NCI-H82 treated with DMSO at 0.1 percent for 48 hours (cell line): ENCODE measurements at regions not wholly inside any gene's neighbourhood (a gene's known extent, or its start where the extent isn't known, plus 50 kb on each side); places are given as distances from the start of the nearest gene placed in this dataset.

ENCODE experiments used
- DNase-seq: peaks from one replicate; lab custom pipeline; 2025; ENCODE audit not compliant: unreplicated experiment; lab: John Stamatoyannopoulos, UW

DNA sequence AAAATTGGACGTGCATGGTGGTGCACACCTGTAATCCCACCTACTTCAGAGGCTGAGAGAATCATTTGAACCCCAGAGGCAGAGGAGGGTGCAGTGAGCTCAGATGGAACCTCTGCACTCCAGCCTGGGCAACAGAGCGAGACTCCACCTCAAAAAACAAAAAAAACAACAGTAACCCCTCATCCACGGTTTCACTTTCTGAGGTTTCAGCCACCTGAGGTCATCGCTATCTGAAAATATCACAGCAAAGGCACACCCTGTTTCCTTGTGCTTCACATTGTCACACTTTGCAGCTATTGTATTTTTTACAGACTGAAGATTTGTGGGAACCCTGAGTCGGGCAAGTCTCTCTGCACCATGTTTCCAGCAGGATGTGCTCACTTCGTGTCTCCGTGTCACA is 54.1 kb upstream of the FOXQ1 start:
- no peak for DNase-seq

DNA sequence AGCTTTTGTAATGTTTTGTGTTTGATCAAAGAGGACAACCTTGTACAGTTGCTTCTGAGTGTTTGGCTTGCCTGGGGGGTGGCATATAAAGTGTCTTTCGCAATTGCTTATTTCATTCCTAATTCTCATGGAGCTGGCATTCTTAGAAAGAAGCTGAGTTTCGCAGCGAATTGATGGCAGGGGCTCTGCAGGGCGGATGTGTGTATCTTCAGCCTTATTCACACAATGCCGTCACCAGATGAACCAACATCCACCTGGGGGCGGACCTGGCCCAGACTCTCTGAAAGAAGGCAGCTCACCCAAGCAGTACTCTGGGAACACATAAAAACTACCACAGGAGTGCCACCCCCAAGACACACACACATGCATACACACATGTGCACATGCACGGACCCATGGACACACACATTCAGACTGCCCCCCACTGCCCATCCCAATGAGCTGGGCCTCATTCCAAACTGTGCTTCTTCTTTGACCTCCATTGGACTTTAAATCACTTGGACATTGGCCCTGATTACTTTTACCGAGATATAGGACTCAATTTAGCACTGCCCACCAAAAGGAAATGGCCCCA is 55.4 kb upstream of the FOXQ1 start:
- DNase-seq, result no peak

DNA sequence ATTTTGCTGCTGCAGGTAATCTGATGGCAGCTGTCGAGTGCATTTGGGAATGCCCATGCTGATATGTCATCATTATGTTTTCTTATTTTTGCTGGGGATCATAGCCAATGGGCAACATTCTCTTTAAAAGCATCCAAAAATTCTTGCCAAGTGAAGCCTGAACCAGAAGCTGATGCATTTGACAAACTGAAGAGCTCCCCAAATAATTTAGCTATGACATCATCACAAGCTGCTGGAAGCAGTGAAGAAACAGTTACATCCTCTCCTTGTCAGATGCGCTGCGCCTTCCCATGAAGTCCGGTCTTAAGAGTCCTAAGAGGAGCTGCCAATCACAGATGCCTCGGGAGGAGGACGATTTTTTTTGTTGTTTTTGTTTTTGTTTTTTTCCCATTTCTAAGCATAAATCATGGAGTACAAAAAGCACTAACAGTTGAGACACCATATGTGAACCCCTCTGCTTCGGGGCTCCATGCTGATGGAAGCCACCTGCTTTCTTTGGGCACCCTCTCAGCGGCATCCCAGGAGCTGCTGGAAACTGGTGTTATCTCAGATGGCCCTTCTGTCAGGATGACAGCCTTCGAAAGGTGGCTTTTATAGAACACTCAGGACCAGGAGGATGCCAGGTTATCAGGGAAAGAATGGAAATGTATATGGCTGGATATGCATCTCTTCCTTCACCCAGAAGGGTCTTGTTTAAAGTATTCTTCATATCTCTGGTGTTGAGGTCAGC is 56.1 kb upstream of the FOXQ1 start:
- no peak for DNase-seq

DNA sequence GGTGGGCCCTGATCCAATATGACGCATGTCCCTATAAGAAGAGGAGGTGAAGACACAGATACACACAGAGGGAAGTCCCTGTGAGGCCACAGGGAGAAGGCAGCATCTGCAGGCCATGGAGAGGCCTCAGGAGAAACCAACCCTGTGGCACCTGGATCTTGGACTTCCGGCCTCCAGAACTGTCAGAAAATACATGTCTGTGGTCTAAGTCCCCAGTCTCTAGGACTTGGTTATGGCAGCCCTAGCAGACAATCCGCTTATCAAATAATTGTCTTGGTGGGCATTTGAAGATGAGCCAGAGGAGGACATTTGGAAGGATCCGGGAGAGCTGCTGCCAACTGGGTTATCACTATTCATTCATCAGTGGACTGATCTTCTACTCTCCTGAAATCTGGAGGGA is 57.6 kb upstream of the FOXQ1 start:
- DNase-seq, result no peak

DNA sequence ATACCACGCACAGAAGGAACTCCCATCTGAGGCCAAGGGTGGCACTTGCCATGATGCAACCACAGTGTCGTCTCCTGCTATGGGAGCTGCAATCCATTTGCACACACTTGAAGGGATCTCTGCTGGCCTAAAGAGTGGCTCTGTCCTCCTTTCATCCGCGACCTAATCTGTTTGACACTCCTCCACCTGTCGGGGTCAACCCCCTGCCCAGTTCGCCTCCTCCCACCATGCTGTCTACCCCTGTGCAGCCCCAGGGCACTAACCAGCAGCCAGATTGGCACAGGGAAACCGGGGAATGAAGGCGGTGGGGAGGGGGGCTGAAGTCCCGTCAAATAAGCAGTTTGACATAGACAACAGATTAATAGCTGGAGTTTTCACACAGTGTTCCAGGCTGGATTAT is 58.1 kb upstream of the FOXQ1 start:
- no peak for DNase-seq

DNA sequence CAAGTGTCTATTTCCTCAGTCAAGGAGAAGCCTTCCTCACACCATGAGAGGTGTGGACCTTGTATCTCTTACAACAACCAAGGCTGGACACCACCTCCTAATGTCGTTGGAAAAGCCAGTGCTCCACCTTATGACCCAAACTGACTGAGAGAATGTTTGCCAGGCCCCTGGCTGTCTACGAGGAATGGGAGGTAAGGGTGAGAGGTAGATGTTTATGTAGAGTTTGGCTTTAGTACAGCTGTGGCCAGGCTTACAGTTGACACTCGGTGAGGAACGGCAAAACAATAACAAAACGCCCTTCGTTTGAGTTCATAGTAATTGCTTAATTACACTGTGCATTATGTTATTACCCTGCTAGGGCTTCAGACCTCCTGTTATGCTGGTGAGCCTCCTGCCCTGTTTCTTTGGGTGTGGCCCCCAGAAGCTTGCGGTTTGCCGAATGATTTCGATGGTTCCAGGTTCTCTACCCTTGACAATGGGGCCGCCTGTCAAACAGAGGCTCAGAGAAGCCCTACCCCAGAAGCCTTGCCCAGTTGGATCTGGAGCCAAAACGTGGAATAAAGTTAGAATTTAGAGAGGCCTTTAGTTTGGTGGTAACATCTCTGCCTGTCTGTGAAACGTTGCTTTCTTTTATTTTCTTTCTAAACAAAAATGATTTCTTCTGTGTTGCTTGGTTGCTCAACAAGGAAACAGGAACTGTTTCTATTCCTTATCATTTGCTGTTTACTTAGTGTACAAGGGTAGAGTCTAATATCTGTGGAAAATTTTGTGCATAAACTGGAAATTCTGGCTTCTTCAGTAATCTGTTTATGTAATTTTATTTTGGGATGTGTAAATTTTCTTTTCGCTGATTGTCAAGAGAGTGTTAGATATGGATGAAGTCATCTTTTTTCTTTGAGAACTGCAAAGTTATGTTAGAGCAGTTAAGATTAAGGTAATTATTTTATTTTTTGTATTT is 60.4 kb upstream of the FOXQ1 start:
- DNase-seq, result no peak

DNA sequence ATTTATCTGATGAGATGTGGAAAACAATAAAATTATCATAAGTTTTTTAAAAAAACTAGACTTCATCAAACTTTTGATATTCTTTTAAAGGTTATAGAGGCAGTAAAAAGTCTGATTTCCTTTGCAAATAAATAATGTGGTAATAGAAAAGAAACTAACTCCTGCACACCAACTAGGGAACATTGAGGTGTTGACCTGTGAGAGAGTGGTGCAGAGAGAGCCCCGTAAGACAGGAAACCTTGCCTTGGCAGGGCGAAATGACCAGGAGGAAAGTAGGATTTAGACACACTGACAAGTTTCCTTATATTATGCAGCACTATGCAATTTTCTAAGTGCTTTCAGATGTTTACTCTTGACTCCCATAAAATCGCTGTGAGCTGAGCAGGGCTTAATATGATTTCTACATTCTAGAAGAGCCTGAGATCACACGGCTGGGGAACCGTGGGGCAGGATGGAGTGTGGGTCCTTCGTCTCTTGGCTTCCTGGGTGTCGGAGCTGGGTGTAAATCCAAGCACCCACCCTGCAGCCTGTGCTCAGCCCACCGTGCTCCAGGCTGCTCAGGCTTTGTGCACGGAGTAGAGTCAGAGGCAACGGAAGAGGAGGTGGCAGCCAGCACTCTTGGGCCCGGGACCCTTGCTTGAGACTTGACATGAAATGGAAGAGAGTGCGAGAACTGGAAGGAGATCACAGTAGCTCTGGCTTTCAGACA is 61.3 kb upstream of the FOXQ1 start:
- no peak for DNase-seq

DNA sequence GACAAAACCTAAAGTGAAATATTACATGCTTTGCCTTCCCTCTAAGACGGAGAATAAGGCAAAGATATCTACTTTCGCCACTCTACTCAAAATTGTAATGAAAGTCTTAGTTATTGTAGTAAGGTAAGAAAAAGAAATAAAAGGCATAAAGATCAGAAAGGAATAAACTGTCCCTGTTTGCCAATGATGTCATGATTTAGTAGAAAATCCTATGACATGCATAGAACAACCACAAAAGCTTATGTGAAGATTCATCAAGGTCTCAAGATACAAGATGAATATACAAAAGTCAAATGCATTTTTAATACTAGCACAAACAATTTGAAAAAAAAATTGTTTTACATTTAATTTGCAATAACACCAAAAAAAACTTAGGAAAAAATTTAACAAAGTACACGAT is 64.0 kb upstream of the FOXQ1 start:
- no peak for DNase-seq

DNA sequence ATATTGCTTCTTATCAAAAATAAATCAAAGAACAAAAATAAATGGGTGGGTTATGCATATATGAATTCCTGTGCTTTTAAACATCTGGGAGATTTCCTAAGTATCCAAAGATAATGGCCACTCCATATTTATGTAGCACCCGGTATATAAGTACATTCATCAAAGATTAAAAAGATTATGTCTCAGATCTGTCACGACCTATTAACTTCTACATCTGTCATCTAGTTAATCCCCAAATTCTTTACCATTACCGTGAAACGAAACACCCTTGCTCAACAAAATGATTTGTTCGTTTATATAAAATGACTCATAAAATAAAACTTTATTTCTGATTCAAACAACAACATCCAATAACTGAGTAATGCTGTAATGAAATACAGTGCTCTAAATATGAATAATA is 64.8 kb upstream of the FOXQ1 start:
- DNase-seq, result peak; percentile 68

DNA sequence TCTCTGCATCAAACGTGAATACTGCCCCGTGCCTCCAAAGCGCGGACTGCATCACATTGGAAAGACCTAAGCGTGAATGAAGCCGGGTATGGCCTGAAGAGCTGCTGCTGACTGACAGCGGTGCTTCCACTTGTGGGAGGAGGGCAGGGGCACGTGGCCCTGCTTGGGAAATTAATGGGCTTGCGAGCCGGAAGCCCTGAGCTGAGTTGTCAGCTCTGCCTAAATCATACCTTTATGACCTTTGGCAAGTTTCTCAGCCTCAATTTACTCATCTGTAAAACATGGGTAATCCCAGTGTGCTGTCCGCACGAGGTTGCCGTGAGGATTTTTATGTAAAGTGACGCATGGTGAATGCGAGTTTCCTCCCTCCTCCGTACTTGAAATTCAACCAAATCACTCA is 67.0 kb upstream of the FOXQ1 start:
- DNase-seq, result no peak

DNA sequence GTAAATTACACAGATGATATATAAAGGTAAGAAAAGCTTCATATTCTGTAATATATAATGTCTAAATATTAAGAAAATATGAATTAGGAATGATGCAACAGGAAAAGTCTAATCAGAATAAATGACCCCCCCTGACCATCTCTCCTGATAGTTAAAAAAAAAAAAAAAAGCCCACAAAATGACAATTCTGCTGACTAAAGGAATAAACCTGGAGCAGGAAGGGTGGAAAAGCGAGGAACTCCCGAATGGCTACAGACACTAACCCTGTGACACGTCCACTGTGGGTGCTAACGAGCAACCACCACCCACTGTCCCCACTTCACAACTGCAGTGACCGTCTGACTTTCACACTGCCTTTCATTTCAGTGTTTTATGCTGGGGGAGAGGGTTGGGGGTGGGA is 67.6 kb upstream of the FOXQ1 start:
- no peak for DNase-seq

DNA sequence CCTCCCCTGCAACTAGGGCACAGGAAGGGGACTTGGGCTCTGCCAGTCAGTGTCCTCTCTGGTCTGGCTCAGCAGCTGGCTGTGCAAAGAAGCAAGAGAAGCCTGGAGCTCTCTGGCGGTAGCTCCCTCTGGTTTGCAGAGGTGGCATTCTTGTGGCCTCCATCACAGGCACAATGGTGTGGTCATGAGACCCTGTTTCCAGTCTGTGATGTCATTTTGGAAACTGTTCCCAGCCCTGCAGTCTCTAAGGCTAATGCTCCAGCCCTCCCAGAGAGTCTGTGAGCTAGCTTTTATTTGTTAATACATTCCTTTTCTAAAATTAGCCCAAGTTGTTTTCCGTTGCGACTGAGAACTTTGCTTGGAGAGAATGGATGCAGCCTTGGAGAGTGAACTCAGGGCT is 69.5 kb upstream of the FOXQ1 start:
- DNase-seq, result no peak

DNA sequence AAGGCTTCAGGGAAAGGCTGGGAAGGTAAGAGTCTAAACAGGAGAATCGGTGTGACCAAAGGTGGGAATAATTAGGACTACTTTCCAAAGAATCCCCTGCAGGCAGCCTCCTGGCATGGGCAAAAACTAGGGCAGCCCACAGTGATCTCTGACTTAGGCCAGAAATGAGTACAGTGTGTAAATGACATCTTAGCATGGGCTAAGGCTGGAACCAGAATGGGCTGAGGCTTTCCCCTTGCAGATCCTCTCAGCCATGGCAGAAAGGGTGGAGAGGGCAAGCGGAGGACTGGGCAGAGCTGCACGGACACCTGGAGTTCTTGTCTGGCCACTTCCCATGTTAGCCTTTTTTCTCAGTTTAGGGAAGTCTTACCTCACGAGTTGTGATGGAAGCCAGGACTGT is 69.9 kb upstream of the FOXQ1 start:
- no peak for DNase-seq

DNA sequence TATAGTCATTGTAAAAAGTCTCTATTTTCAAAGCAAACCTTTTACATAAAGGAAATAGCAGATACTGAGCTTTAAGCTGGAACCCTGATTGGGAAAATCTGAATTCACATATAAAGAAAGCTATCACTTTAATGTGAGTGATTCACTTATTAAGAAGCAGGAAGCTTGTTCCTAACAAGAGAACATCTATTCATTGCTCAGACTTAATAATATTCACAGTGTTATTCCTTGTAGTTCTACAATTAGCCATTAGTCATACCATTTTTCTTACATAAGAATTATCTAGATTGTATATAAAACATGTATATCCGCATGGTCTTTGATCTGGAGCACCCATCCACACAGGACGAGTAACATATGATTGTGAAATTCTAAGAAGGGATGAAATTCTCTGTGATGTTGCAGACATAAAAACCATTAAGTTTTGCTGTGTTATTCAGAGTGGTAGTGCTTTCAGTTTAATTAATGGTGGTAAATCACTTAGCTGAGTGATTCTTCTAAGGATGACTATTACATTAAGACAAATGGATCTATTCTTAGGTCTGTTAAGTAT is 71.1 kb upstream of the FOXQ1 start:
- no peak for DNase-seq

DNA sequence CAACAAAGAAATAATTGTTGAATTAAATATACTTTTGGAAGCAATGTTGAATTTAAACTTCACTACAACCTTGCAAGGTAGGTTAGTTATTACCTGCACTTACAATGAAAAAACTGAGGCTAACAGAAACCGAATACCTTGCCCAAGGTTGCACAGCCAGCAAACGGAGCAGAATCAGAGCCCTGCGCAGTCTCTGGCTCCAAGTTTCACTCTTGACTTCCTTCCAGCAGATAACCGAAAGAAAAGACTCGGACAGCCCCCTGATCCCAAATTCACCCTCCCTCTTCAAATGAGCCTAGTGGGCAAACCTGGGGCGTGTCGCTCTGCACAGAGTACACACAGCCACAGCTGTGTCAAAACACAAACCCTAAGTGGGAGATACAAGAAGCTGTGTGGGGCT is 72.1 kb upstream of the FOXQ1 start:
- DNase-seq, result no peak

DNA sequence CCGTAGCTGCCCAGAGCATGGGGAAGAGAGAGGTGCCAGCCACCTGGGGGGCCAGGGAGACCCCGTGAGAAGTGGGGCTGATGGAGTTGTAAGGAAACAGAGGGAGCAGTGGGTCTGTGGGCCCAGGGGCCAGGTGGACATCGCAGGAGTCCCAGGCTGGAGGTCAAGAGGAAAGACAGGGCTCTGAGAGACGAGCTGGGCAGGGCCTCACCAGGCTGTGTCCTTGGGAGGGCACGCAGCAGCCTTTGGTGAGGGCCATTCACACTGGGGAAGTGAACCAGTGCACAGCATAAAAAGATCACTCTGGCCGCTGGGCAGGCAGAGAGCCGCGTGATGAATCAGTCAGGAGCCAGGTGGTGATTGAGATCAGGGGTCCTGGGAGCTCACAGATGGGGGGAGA is 73.9 kb upstream of the FOXQ1 start:
- no peak for DNase-seq

DNA sequence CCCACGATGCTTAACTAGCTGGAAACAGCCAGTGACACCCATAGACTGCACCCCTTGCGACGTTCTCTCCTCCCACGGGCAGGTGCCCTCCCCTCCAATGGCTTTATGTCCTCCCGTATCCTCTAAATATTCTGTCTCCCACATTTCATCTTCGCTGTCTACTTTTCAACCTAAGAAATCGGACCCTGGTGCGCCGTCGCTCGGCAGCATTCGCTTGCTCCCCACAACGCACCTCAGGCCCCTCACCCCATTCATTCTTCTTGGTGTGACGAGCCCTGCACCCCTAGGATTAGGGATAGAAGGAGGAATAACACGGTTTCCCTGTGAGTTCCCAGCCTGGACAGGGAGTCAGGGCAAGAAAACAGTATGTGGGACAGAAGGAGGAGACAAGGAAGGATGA is 74.3 kb upstream of the FOXQ1 start:
- no peak for DNase-seq

DNA sequence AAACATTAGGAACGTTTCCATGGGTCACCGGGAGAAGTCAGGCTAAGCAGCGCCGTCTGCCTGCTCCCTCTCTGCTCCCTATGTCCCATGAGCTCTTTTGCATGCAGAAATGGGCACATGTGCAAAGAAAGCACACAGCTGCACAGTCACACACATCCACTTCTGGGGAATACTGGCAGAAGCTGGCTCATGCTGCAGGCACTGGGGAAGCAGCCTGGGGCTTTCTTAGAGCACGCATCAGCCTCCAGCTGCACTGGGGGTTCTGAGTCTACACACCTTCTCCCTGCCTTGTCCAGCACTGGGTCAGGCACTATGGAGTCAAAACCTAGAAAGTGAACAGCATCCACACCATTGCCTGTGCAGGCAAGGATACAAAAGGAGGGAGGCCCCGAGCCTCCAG is 76.1 kb upstream of the FOXQ1 start:
- DNase-seq, result no peak

DNA sequence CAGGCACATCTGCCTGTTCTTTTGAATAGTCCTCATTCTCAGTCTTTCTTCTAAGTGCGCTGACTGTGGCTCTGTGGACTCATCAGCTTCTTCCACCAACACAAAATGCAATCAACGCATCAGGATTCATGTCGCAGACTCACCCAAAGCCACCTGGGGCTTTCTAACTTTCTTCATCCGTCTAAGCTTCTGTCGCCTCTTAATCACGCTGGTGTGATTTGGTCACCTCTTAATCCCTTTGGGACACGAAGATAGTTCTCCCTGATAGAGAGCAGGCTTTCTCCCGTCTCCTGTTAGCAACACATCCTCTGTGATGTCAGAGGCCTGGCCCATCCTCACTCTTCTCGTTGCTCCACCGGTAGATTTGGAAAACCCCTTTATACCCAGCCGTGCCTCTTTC is 78.0 kb upstream of the FOXQ1 start:
- peak; percentile 0 for DNase-seq

DNA sequence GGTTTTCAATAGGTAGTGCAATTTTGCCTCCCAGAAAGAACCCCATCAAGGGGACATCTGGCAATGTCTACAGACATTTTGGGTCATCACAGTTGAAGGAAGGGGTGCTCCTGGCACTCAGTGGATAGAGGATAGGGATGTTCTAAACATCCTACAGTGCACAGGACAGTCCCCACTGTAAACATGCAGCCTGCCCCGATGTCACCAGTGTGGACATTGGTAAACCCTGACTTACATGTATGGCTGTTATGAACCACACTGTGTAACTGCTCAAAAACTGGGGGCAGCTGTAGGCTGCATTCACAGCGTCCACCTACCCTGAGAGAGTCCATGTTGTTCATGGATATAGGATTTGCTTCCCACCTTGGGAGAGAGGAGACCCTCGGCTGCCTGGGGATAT is 79.3 kb upstream of the FOXQ1 start:
- no peak for DNase-seq

DNA sequence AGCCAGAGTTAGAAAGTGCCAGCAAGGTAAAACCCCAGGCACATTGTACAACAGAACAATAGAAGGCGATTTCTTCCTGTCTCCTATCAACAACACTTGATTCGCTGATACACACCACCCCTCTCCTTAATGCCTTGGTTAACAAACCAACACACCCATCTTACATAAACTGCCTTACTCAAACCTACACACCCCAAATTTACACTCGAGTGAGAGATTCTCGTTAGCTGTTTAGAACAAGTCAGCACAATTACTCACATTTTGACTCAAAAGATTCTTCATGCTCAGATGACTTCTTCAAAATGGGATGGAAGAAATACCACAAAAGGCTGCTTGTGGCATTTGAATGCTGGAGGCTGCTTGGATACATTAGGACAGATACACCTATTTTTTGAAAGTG is 80.0 kb upstream of the FOXQ1 start:
- DNase-seq, result no peak
